T-helper 1 cell treated with Interleukin-12 subunit alpha and Interleukin-12 subunit beta and Interleukin-4 antibody, amounts not matched to agents 30 μg/mL and 1 μg/mL, for 36 hours (primary cell): ENCODE measurements at regions not wholly inside any gene's neighbourhood (a gene's known extent, or its start where the extent isn't known, plus 50 kb on each side); places are given as distances from the start of the nearest gene placed in this dataset.
"Not testable (repeated sequence)": the region's sequence is repeated elsewhere in the genome, so short reads cannot be mapped to it uniquely, and the experiment has no call there.

Experiments
- H3K27ac Mint-ChIP-seq: one replicate; pipeline ENCODE4 v1.8.0; 2021; ENCODE audit warnings: mild to moderate bottlenecking, mixed read lengths
- H3K27me3 Mint-ChIP-seq: one replicate; pipeline ENCODE4 v1.8.0; 2021; ENCODE audit warnings: low read depth, mixed read lengths
- H3K36me3 Mint-ChIP-seq: one replicate; pipeline ENCODE4 v1.8.0; 2021; ENCODE audit warnings: low read depth, mixed read lengths
- H3K4me1 Mint-ChIP-seq: one replicate; pipeline ENCODE4 v1.8.0; 2021; ENCODE audit warnings: low read depth, mixed read lengths
- H3K4me3 Mint-ChIP-seq: one replicate; pipeline ENCODE4 v1.8.0; 2021; ENCODE audit warnings: mild to moderate bottlenecking, moderate library complexity, mixed read lengths
- H3K9me3 Mint-ChIP-seq: one replicate; pipeline ENCODE4 v1.8.0; 2021; ENCODE audit warnings: mixed read lengths

GRCh38 chr9:30925126-30925525, 1459.3 kb upstream of the ACO1 start:
- Mint-ChIP-seq H3K4me3 (no peak overlapping the region), H3K9me3 (no peaks in the 10 kb centered on the region), H3K27me3 (no peaks in the 10 kb centered on the region), H3K4me1 (no peaks in the 10 kb centered on the region), H3K27ac (no peak overlapping the region), H3K36me3 (no peaks in the 10 kb centered on the region)

- Mint-ChIP-seq H3K9me3 (no peaks in the 10 kb centered on the region), H3K27ac (no peak overlapping the region), H3K4me1 (no peaks in the 10 kb centered on the region), H3K4me3 (no peak overlapping the region), H3K36me3 (no peaks in the 10 kb centered on the region), H3K27me3 (no peaks in the 10 kb centered on the region)
Observed at GRCh38 chr9:30925635-30926034, 1458.8 kb upstream of the ACO1 start.

GRCh38 chr9:30928045-30928444, 1456.4 kb upstream of the ACO1 start:
- H3K9me3 Mint-ChIP-seq: no peaks in the 10 kb centered on the region
- no peaks in the 10 kb centered on the region for H3K27me3 Mint-ChIP-seq
- no peak overlapping the region for H3K27ac Mint-ChIP-seq
- no peaks in the 10 kb centered on the region for H3K36me3 Mint-ChIP-seq
- no peaks in the 10 kb centered on the region for H3K4me1 Mint-ChIP-seq
- H3K4me3 Mint-ChIP-seq: no peak overlapping the region

- Mint-ChIP-seq H3K4me3 (no peak overlapping the region), H3K27me3 (no peaks in the 10 kb centered on the region), H3K36me3 (no peaks in the 10 kb centered on the region), H3K27ac (no peak overlapping the region), H3K9me3 (no peaks in the 10 kb centered on the region), H3K4me1 (no peaks in the 10 kb centered on the region)
Observed at GRCh38 chr9:30932226-30932625, 1452.2 kb upstream of the ACO1 start.

- no peaks in the 10 kb centered on the region for H3K27me3 Mint-ChIP-seq
- no peaks in the 10 kb centered on the region for H3K9me3 Mint-ChIP-seq
- H3K4me1 Mint-ChIP-seq: no peaks in the 10 kb centered on the region
- no peaks in the 10 kb centered on the region for H3K36me3 Mint-ChIP-seq
- H3K27ac Mint-ChIP-seq: no peak overlapping the region
- H3K4me3 Mint-ChIP-seq: no peak overlapping the region
Observed at GRCh38 chr9:30935730-30936129, 1448.7 kb upstream of the ACO1 start.

GRCh38 chr9:30937106-30937505, 1447.3 kb upstream of the ACO1 start:
- Mint-ChIP-seq H3K4me1 (no peaks in the 10 kb centered on the region), H3K9me3 (no peaks in the 10 kb centered on the region), H3K27ac (no peak overlapping the region), H3K27me3 (no peaks in the 10 kb centered on the region), H3K4me3 (no peak overlapping the region), H3K36me3 (no peaks in the 10 kb centered on the region)

GRCh38 chr9:30942852-30943251, 1441.6 kb upstream of the ACO1 start:
- not testable (repeated sequence) for H3K27ac Mint-ChIP-seq, H3K4me3 Mint-ChIP-seq, H3K4me1 Mint-ChIP-seq, H3K36me3 Mint-ChIP-seq, H3K9me3 Mint-ChIP-seq, H3K27me3 Mint-ChIP-seq

GRCh38 chr9:30943446-30944224, 1440.8 kb upstream of the ACO1 start:
- H3K9me3 Mint-ChIP-seq: no peaks in the 10 kb centered on the region
- no peaks in the 10 kb centered on the region for H3K36me3 Mint-ChIP-seq
- no peaks in the 10 kb centered on the region for H3K4me1 Mint-ChIP-seq
- H3K27me3 Mint-ChIP-seq: no peaks in the 10 kb centered on the region
- H3K27ac Mint-ChIP-seq: no peak overlapping the region
- H3K4me3 Mint-ChIP-seq: no peak overlapping the region

- H3K27ac Mint-ChIP-seq: no peak overlapping the region
- H3K9me3 Mint-ChIP-seq: no peaks in the 10 kb centered on the region
- H3K4me3 Mint-ChIP-seq: no peak overlapping the region
- H3K4me1 Mint-ChIP-seq: no peaks in the 10 kb centered on the region
- H3K27me3 Mint-ChIP-seq: no peaks in the 10 kb centered on the region
- H3K36me3 Mint-ChIP-seq: no peaks in the 10 kb centered on the region
Observed at GRCh38 chr9:30944225-30944569, 1440.2 kb upstream of the ACO1 start.

GRCh38 chr9:30944741-30945280, 1439.6 kb upstream of the ACO1 start:
- H3K27me3 Mint-ChIP-seq: no peaks in the 10 kb centered on the region
- no peaks in the 10 kb centered on the region for H3K9me3 Mint-ChIP-seq
- no peak overlapping the region for H3K4me3 Mint-ChIP-seq
- no peaks in the 10 kb centered on the region for H3K4me1 Mint-ChIP-seq
- H3K36me3 Mint-ChIP-seq: no peaks in the 10 kb centered on the region
- no peak overlapping the region for H3K27ac Mint-ChIP-seq

GRCh38 chr9:30964332-30964731, 1420.1 kb upstream of the ACO1 start:
- no peak overlapping the region for H3K27ac Mint-ChIP-seq
- no peaks in the 10 kb centered on the region for H3K27me3 Mint-ChIP-seq
- H3K36me3 Mint-ChIP-seq: no peaks in the 10 kb centered on the region
- no peaks in the 10 kb centered on the region for H3K4me1 Mint-ChIP-seq
- no peak overlapping the region for H3K4me3 Mint-ChIP-seq
- no peaks in the 10 kb centered on the region for H3K9me3 Mint-ChIP-seq

- Mint-ChIP-seq H3K27ac (no peak overlapping the region), H3K4me3 (no peak overlapping the region), H3K4me1 (no peaks in the 10 kb centered on the region), H3K9me3 (no peaks in the 10 kb centered on the region), H3K36me3 (no peaks in the 10 kb centered on the region), H3K27me3 (no peaks in the 10 kb centered on the region)
Observed at GRCh38 chr9:30967476-30967875, 1417.0 kb upstream of the ACO1 start.

GRCh38 chr9:30970186-30970585, 1414.3 kb upstream of the ACO1 start:
- Mint-ChIP-seq H3K4me1 (no peaks in the 10 kb centered on the region), H3K36me3 (no peaks in the 10 kb centered on the region), H3K27me3 (no peaks in the 10 kb centered on the region), H3K9me3 (no peaks in the 10 kb centered on the region), H3K4me3 (no peak overlapping the region), H3K27ac (no peak overlapping the region)

- H3K4me1 Mint-ChIP-seq: no peaks in the 10 kb centered on the region
- no peaks in the 10 kb centered on the region for H3K9me3 Mint-ChIP-seq
- no peaks in the 10 kb centered on the region for H3K36me3 Mint-ChIP-seq
- no peak overlapping the region for H3K4me3 Mint-ChIP-seq
- H3K27ac Mint-ChIP-seq: no peak overlapping the region
- H3K27me3 Mint-ChIP-seq: no peaks in the 10 kb centered on the region
Observed at GRCh38 chr9:30970812-30971211, 1413.6 kb upstream of the ACO1 start.

- no peaks in the 10 kb centered on the region for H3K4me1 Mint-ChIP-seq
- H3K27me3 Mint-ChIP-seq: no peaks in the 10 kb centered on the region
- no peaks in the 10 kb centered on the region for H3K9me3 Mint-ChIP-seq
Observed at GRCh38 chr9:30972654-30973053, 1411.8 kb upstream of the ACO1 start.

GRCh38 chr9:30977965-30978364, 1406.5 kb upstream of the ACO1 start:
- Mint-ChIP-seq H3K27ac (no peak overlapping the region), H3K36me3 (no peaks in the 10 kb centered on the region), H3K4me3 (no peak overlapping the region), H3K4me1 (no peaks in the 10 kb centered on the region), H3K9me3 (peaks cover 7% of the 10 kb centered on the region), H3K27me3 (no peaks in the 10 kb centered on the region)

More at GRCh38 chr9:30972654-30973053, 1411.8 kb upstream of the ACO1 start:
- Mint-ChIP-seq H3K4me3 (no peak overlapping the region), H3K27ac (no peak overlapping the region), H3K36me3 (no peaks in the 10 kb centered on the region)
